GM06990 (cell line): ENCODE measurements at regions not wholly inside any gene's neighbourhood (a gene's known extent, or its start where the extent isn't known, plus 50 kb on each side); places are given as distances from the start of the nearest gene placed in this dataset.

Experiments used
- DNase-seq: peaks from one replicate; pipeline ENCODE4 v3.0.0-alpha.2; 2011; ENCODE audit not compliant: insufficient read length; ENCODE audit errors: extremely low read depth
- H3K27me3 ChIP-seq: replicated peaks from 2 replicates; pipeline ENCODE4 v1.6.0; 2011; ENCODE audit warnings: low read length; ENCODE audit not compliant: control insufficient read depth, insufficient read depth
- H3K36me3 ChIP-seq: 2 replicates; pipeline ENCODE4 v1.5.1; 2011; ENCODE audit warnings: low read length; ENCODE audit not compliant: control insufficient read depth, insufficient read depth
- H3K4me3 ChIP-seq: replicated peaks from 2 replicates; pipeline ENCODE4 v1.5.1; 2011; ENCODE audit warnings: low read depth, mild to moderate bottlenecking, control low read depth, low read length
- TF ChIP-seq, protein P1 (sequence below): IDR thresholded peaks from 2 replicates; pipeline ENCODE4 v1.5.1; 2011; ENCODE audit warnings: low read length, control low read depth, mild to moderate bottlenecking, inconsistent platforms; ENCODE audit not compliant: insufficient read depth, poor library complexity, severe bottlenecking

DNA sequence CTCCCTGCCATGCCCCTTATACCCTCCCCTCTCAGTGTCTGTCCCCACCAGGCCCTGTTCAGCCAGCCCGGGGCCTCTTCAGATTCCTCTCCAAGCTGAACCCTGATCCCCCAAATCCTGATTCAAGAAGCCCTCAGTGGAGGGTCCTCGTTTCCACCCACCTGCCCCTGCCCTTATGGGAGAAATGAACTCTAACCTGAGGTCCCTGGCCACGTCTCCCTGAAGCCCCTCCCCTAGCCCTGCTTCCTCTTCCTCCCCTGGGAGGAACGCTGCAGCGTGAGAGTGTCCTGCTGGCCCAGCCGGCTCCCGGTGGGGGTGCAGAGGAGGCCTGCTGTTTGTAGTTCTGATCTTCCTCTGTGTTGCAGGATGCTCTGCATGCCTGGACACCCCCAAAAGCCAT, 56.7 kb upstream of the GLI2 start:
- Histone ChIP-seq H3K36me3 (no peaks in the 10 kb centered on the region), H3K27me3 (no peaks in the 10 kb centered on the region; the same call in 1 of the 2 replicates)
- DNase-seq, result no peak

DNA sequence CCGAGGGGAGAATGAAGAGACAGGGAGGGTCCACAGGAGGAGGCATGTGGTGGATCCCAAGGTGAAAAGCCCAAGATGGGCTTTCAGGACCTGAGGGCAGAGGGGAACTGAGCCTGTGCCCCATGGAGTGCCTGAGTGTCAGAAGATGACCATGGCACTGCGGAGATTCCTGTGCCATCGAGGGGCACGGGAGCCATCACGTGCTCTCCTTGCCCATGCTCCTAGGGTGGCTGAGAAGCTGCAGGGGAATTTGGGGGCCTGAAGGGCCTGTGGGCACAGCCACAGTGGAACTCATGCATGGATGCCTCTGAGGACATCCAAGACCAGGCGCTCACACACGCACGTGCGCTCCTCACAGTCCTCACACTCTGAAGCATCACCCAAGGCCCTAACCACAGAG, 56.1 kb upstream of the GLI2 start:
- H3K27me3 ChIP-seq, result no peaks in the 10 kb centered on the region; the same call in 1 of the 2 replicates
- DNase-seq, result no peak
- H3K4me3 ChIP-seq, result no peak overlapping the region
- TF ChIP-seq, protein P1, sequence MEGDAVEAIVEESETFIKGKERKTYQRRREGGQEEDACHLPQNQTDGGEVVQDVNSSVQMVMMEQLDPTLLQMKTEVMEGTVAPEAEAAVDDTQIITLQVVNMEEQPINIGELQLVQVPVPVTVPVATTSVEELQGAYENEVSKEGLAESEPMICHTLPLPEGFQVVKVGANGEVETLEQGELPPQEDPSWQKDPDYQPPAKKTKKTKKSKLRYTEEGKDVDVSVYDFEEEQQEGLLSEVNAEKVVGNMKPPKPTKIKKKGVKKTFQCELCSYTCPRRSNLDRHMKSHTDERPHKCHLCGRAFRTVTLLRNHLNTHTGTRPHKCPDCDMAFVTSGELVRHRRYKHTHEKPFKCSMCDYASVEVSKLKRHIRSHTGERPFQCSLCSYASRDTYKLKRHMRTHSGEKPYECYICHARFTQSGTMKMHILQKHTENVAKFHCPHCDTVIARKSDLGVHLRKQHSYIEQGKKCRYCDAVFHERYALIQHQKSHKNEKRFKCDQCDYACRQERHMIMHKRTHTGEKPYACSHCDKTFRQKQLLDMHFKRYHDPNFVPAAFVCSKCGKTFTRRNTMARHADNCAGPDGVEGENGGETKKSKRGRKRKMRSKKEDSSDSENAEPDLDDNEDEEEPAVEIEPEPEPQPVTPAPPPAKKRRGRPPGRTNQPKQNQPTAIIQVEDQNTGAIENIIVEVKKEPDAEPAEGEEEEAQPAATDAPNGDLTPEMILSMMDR, result no peak
- H3K36me3 ChIP-seq, result no peaks in the 10 kb centered on the region

More for the DNA sequence above, 56.7 kb upstream of the GLI2 start:
- TF ChIP-seq, protein P1, result no peak
- no peak overlapping the region for H3K4me3 ChIP-seq

DNA sequence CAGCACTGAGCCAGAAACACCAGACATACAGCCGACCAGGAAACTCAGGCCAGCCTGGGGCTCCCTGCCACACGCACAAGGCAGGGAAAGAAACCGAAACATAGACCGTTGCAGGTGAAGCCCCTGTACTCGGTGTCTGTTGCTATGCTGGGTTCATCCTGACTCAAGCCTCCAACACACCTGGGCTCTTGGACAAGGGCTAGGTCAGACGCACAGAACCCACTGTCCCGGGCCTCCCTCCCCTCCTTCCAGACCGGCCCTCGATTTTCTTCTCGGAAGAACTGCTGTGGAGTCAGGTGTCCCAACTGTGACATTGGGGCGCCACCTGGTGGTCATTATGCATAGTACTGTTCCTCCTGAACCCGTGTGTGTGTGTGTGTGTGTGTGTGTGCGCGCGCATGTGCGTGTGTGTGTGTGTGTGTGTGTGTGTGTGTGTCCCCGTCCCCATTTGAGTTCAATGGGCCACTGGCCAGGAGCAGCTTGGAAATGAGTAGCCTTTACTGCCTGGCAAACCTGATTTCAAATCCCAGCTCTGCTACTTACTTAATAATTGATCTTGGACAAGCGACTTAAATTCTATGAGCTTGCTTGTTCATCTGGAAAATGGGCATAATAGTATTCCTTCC, 55.4 kb upstream of the GLI2 start:
- DNase-seq, result peak; percentile 31
- Histone ChIP-seq H3K4me3 (no peak overlapping the region), H3K27me3 (no peaks in the 10 kb centered on the region; the same call in 1 of the 2 replicates), H3K36me3 (no peaks in the 10 kb centered on the region)
- TF ChIP-seq, protein P1, result peak; percentile 65

DNA sequence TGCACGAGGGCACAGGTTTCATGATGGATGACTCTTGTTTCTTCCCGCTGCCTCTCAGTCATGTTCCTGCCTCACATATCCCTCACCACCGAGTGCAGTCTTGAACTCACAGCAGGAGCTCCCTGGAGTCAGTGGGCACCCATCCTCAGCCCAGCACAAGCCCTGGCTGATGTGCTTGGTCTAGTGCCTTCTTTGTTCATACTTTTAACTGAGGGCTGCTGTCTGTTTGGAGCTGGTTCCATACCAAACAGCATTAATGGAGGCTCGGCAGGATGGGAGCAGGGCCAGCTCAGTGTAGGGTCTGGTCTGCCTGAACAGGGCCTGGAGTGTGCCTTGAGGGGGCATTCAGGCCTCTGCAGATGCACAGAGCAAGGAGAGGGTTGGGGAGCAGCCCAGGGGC, 54.5 kb upstream of the GLI2 start:
- no peak overlapping the region for H3K4me3 ChIP-seq
- no peak for DNase-seq
- TF ChIP-seq, protein P1, result no peak
- H3K27me3 ChIP-seq, result no peaks in the 10 kb centered on the region; the same call in 1 of the 2 replicates
- no peaks in the 10 kb centered on the region for H3K36me3 ChIP-seq

DNA sequence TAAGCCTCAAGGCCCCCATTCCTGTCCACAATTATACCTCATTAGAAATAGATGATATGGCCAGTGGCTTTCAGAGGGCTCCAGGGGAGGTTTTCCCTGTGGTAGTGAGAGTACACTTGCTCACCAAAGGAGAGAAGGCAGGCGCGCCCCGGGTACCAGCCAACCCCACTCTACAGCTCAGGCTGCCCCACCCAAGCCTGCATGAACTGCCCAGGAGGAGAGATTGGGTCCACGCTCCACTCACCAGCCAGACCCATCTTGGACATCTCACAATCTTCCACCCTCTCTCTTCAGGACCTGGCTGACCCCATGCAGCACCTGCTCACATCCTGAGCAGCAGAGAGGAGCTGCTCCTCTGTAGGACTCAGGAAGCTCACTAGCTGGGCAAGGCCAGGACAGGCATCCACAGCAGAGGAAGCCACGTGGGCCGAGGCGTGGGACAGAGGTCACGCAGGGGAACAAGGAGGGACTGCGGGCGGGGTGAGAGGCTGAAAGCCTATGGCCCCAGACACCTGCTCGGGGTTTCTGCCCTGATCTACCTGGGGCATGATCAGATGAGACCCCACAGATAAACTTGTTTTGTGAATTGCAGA, 53.9 kb upstream of the GLI2 start:
- Histone ChIP-seq H3K27me3 (no peaks in the 10 kb centered on the region; the same call in 1 of the 2 replicates), H3K4me3 (no peak overlapping the region), H3K36me3 (no peaks in the 10 kb centered on the region)
- TF ChIP-seq, protein P1, result no peak
- no peak for DNase-seq

DNA sequence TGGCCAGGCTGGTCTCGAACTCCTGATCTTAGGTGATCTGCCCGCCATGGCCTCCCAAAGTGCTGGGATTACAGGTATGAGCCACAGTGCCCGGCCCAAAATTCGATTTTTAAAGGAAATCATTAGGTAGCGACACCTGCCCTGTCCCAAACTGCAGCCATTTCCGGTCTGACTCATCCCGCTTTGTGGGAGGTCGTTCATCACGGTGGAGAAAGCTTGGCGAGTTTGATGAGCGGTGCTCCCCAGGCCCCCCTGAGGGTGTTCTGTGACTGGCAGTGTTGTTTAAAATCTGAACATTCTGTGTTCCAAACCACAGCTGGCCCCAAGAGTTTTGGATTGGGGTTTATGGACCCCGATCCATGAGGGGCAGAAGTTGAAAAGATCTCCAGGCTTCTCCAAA, 53.0 kb upstream of the GLI2 start:
- no peaks in the 10 kb centered on the region for H3K36me3 ChIP-seq
- TF ChIP-seq, protein P1, result no peak
- no peaks in the 10 kb centered on the region; the same call in none of the 2 replicates for H3K27me3 ChIP-seq
- H3K4me3 ChIP-seq, result no peak overlapping the region
- DNase-seq, result no peak
